ENCODE measurements at regions not wholly inside any gene's neighbourhood (a gene's known extent, or its start where the extent isn't known, plus 50 kb on each side); places are given as distances from the start of the nearest gene placed in this dataset.

DNA sequence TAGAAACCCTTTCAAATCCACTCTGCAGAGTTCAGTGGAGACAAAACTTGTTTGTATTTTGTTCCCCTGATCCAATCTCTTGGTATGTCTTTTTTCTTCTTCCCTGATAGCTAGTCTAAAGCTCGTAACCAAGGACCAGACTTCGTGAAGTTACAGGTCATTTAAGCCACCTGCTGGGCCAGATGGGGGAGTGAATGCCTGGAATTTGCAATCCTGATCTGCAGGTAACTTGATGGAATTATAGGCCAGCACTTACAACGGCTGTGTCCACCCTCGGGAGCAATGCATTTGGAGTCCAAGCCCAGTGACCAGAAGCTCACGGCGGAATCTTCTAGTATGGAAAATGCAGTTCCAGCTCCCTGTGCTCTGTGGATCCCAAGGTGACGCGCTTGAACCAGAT lies 566.9 kb downstream of the TCERG1L start:
- no peak for FAIRE-seq

DNA sequence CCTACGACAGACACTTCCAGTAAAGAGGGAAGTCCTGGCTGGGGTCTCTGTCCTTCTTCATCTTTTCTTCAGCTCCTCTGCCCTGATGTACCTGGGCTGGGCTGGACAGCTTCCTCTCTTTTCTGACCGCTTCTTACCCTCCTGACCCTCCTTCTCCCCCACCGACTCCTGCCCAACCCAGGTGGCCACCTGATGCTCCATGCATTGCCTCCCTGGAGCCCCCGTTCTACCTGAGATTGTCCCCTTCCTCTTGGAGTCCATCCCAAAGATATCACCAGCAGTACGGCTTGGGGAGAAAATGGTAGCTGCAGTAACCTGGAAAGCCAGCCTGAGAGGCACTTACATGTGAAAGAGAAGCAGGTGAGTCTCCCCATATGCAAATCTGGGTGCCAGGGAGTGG lies 566.3 kb downstream of the TCERG1L start:
- no peaks in the 10 kb centered on the region for H3K9me1 ChIP-seq (ENCODE audit: control insufficient read depth, extremely low read depth, insufficient read depth, low read length)
- H4K20me1 ChIP-seq (ENCODE audit: control insufficient read depth, extremely low read depth, insufficient read depth, low read length): no peaks in the 10 kb centered on the region
- peaks cover 4% of the 10 kb centered on the region for H3K9me3 ChIP-seq (ENCODE audit: control insufficient read depth, low read depth, low read length)
- no peak overlapping the region for H2AFZ ChIP-seq (ENCODE audit: control insufficient read depth, low read length)
- H3K36me3 ChIP-seq (ENCODE audit: control insufficient read depth in 2 of 2, extremely low read depth in 1 of 2, insufficient read depth in 2 of 2, low read length in 2 of 2): no peaks in the 10 kb centered on the region
- no peak overlapping the region for H3K9ac ChIP-seq (ENCODE audit: control insufficient read depth, extremely low read depth, insufficient read depth, low read length)
- H3K4me2 ChIP-seq (ENCODE audit: control insufficient read depth, extremely low read depth, insufficient read depth, low read depth, low read length): no peak overlapping the region
- DNase-seq (ENCODE audit: low read depth, low spot score): no peak
- H3K27me3 ChIP-seq (ENCODE audit: control insufficient read depth, extremely low read depth, insufficient read depth, low read length): no peaks in the 10 kb centered on the region
- no peaks in the 10 kb centered on the region for H3K79me2 ChIP-seq (ENCODE audit: control insufficient read depth, insufficient read depth, low read length)
- H3K4me3 ChIP-seq (ENCODE audit: control insufficient read depth in 2 of 3, extremely low read depth in 1 of 3, insufficient read depth in 2 of 3, low read depth in 1 of 3, low read length in 3 of 3): no peak overlapping the region
- no peak overlapping the region for H3K27ac ChIP-seq (ENCODE audit: control insufficient read depth, insufficient read depth, low read length)
- FAIRE-seq: no peak
- TF ChIP-seq EZH2 (IDR thresholded peaks at IDR 0.05; ENCODE audit: low read length): no peak
- TF ChIP-seq, protein P1, sequence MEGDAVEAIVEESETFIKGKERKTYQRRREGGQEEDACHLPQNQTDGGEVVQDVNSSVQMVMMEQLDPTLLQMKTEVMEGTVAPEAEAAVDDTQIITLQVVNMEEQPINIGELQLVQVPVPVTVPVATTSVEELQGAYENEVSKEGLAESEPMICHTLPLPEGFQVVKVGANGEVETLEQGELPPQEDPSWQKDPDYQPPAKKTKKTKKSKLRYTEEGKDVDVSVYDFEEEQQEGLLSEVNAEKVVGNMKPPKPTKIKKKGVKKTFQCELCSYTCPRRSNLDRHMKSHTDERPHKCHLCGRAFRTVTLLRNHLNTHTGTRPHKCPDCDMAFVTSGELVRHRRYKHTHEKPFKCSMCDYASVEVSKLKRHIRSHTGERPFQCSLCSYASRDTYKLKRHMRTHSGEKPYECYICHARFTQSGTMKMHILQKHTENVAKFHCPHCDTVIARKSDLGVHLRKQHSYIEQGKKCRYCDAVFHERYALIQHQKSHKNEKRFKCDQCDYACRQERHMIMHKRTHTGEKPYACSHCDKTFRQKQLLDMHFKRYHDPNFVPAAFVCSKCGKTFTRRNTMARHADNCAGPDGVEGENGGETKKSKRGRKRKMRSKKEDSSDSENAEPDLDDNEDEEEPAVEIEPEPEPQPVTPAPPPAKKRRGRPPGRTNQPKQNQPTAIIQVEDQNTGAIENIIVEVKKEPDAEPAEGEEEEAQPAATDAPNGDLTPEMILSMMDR (optimal IDR thresholded peaks at IDR 0.05 in 1 of 3, IDR thresholded peaks at IDR 0.05 in 1 of 3, conservative IDR thresholded peaks at IDR 0.05 in 1 of 3; ENCODE audit: extremely low read depth in 1 of 3, insufficient read depth in 2 of 3, low read length in 3 of 3): no peak
- no peaks in the 10 kb centered on the region for H3K4me1 ChIP-seq (ENCODE audit: control insufficient read depth, extremely low read depth, insufficient read depth, low read length)
- dilution Hi-C loops (cut with MboI; ENCODE audit: extremely low pct_ligation_motif_present, low sequenced_read_pairs): no loop called here

More for the DNA sequence above, 566.9 kb downstream of the TCERG1L start:
- peaks cover 4% of the 10 kb centered on the region for H3K9me3 ChIP-seq (ENCODE audit: control insufficient read depth, low read depth, low read length)
- no peaks in the 10 kb centered on the region for H4K20me1 ChIP-seq (ENCODE audit: control insufficient read depth, extremely low read depth, insufficient read depth, low read length)
- H3K9ac ChIP-seq (ENCODE audit: control insufficient read depth, extremely low read depth, insufficient read depth, low read length): no peak overlapping the region
- H3K4me3 ChIP-seq (ENCODE audit: control insufficient read depth in 2 of 3, extremely low read depth in 1 of 3, insufficient read depth in 2 of 3, low read depth in 1 of 3, low read length in 3 of 3): no peak overlapping the region
- H3K36me3 ChIP-seq (ENCODE audit: control insufficient read depth in 2 of 2, extremely low read depth in 1 of 2, insufficient read depth in 2 of 2, low read length in 2 of 2): no peaks in the 10 kb centered on the region
- H3K79me2 ChIP-seq (ENCODE audit: control insufficient read depth, insufficient read depth, low read length): no peaks in the 10 kb centered on the region
- H3K4me2 ChIP-seq (ENCODE audit: control insufficient read depth, extremely low read depth, insufficient read depth, low read depth, low read length): no peak overlapping the region
- H3K27me3 ChIP-seq (ENCODE audit: control insufficient read depth, extremely low read depth, insufficient read depth, low read length): no peaks in the 10 kb centered on the region
- no peak overlapping the region for H3K27ac ChIP-seq (ENCODE audit: control insufficient read depth, insufficient read depth, low read length)
- DNase-seq (ENCODE audit: low read depth, low spot score): no peak
- dilution Hi-C loops (cut with MboI; ENCODE audit: extremely low pct_ligation_motif_present, low sequenced_read_pairs): no loop called here
- TF ChIP-seq EZH2 (IDR thresholded peaks at IDR 0.05; ENCODE audit: low read length): no peak
- TF ChIP-seq, protein P1 (optimal IDR thresholded peaks at IDR 0.05 in 1 of 3, IDR thresholded peaks at IDR 0.05 in 1 of 3, conservative IDR thresholded peaks at IDR 0.05 in 1 of 3; ENCODE audit: extremely low read depth in 1 of 3, insufficient read depth in 2 of 3, low read length in 3 of 3): no peak
- H2AFZ ChIP-seq (ENCODE audit: control insufficient read depth, low read length): no peak overlapping the region
- no peaks in the 10 kb centered on the region for H3K4me1 ChIP-seq (ENCODE audit: control insufficient read depth, extremely low read depth, insufficient read depth, low read length)
- no peaks in the 10 kb centered on the region for H3K9me1 ChIP-seq (ENCODE audit: control insufficient read depth, extremely low read depth, insufficient read depth, low read length)
